ENCODE measurements at regions not wholly inside any gene's neighbourhood (a gene's known extent, or its start where the extent isn't known, plus 50 kb on each side); places are given as distances from the start of the nearest gene placed in this dataset.

DNA sequence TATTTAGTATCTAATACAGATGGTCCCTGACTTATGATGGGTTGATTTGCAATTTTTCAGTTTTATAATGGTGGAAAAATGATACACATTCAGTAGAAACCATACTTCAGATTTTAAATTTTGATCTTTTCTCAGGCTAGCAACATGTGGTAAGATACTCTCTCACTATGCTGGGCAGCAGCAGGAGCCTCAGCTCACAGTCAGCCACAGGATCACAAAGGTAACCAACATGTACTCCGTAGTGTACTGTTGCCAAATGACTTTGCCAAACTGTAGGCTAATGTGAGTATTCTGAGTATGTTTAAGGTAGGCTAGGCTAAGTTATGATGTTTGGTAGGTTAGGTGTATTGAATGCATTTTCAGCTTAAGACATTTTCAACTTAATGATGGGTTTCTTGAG is 498.6 kb upstream of the DPPA4 start (continued):
- TF ChIP-seq, protein P1, sequence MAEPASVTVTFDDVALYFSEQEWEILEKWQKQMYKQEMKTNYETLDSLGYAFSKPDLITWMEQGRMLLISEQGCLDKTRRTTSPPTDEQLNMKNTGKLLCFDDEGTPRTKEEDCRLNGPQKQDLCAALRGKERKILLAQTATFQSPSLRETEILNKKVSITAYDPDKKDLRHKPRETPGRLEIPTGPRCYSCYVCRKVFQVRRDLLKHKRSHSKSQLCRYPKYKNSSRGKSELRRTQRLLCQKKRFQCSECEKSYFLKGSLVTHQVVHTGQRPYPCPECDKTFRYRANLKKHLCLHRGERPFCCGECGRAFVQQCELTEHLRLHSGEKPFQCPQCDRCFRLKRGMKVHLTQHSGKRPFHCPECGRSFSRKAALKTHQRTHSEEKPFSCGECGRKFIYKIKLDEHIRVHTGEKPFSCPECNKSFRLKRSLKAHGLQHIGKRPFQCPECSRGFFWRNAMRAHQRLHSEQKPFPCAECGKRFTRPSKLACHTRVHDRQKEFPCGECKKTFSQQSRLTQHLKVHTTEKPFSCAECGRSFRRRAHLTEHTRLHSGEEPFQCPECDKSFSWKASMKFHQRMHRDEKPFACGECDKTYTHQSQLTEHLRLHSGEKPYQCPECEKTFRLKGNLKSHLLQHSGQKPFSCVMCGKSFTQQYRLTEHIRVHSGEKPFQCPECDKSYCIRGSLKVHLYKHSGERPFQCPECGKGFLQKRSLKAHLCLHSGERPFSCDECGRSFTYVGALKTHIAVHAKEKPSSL (CRISPR knock-in tag; conservative IDR thresholded peaks at IDR 0.05): no peak
- TF ChIP-seq ZNF121 (CRISPR knock-in tag; IDR thresholded peaks at IDR 0.05) (no peak), ZNF219 (CRISPR knock-in tag; IDR thresholded peaks at IDR 0.05; ENCODE audit: borderline replicate concordance) (no peak), NFATC4 (CRISPR knock-in tag; IDR thresholded peaks at IDR 0.05) (no peak), SOX15 (CRISPR knock-in tag; IDR thresholded peaks at IDR 0.05) (no peak)

DNA sequence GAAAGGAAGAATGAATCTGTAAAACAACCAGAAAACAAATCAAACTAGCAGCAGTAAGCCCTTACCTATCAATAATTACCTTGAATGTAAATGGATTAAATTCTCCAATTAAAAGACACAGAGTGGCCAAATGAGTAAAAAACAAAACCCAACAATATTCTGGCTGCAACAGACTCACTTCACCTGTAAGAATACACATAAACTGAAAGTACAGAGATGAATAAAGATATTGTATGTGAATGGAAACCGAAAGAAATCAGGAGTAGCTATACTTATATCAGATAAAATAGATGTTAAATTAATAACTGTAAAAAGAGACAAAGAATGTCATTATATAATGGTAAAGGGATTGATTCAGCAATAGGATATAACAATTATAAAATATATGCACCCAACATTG is 514.5 kb upstream of the DPPA4 start:
- POLR2A ChIA-PET: no interaction called here
- DNase-seq (ENCODE audit: low spot score) (no peak), ATAC-seq (no peak)
- no peaks in the 10 kb centered on the region for H3K4me1 Mint-ChIP-seq
- CTCF ChIA-PET: no interaction called here
- no peak overlapping the region for H3K4me3 Mint-ChIP-seq
- H3K27ac Mint-ChIP-seq: no peak overlapping the region
- peaks cover 2% of the 10 kb centered on the region; the same call in 1 of the 2 replicates for H3K27me3 Mint-ChIP-seq (ENCODE audit: low read depth)
- H3K36me3 Mint-ChIP-seq: peaks cover 12% of the 10 kb centered on the region
- TF ChIP-seq FOXP1 (CRISPR knock-in tag; IDR thresholded peaks at IDR 0.05; ENCODE audit: borderline replicate concordance) (no peak), OVOL2 (CRISPR knock-in tag; IDR thresholded peaks at IDR 0.05; ENCODE audit: borderline replicate concordance) (no peak), ZNF671 (CRISPR knock-in tag; IDR thresholded peaks at IDR 0.05) (no peak), PRRX2 (CRISPR knock-in tag; IDR thresholded peaks at IDR 0.05) (no peak)
- TF ChIP-seq, protein P2, sequence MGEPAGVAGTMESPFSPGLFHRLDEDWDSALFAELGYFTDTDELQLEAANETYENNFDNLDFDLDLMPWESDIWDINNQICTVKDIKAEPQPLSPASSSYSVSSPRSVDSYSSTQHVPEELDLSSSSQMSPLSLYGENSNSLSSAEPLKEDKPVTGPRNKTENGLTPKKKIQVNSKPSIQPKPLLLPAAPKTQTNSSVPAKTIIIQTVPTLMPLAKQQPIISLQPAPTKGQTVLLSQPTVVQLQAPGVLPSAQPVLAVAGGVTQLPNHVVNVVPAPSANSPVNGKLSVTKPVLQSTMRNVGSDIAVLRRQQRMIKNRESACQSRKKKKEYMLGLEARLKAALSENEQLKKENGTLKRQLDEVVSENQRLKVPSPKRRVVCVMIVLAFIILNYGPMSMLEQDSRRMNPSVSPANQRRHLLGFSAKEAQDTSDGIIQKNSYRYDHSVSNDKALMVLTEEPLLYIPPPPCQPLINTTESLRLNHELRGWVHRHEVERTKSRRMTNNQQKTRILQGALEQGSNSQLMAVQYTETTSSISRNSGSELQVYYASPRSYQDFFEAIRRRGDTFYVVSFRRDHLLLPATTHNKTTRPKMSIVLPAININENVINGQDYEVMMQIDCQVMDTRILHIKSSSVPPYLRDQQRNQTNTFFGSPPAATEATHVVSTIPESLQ (CRISPR knock-in tag; IDR thresholded peaks at IDR 0.05): no peak
- TF ChIP-seq, protein P3, sequence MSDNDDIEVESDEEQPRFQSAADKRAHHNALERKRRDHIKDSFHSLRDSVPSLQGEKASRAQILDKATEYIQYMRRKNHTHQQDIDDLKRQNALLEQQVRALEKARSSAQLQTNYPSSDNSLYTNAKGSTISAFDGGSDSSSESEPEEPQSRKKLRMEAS (CRISPR knock-in tag; IDR thresholded peaks at IDR 0.05): no peak
- TF ChIP-seq, protein P4, sequence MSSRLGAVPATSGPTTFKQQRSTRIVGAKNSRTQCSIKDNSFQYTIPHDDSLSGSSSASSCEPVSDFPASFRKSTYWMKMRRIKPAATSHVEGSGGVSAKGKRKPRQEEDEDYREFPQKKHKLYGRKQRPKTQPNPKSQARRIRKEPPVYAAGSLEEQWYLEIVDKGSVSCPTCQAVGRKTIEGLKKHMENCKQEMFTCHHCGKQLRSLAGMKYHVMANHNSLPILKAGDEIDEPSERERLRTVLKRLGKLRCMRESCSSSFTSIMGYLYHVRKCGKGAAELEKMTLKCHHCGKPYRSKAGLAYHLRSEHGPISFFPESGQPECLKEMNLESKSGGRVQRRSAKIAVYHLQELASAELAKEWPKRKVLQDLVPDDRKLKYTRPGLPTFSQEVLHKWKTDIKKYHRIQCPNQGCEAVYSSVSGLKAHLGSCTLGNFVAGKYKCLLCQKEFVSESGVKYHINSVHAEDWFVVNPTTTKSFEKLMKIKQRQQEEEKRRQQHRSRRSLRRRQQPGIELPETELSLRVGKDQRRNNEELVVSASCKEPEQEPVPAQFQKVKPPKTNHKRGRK (CRISPR knock-in tag; IDR thresholded peaks at IDR 0.05; ENCODE audit: borderline replicate concordance): no peak
- TF ChIP-seq, protein P5, sequence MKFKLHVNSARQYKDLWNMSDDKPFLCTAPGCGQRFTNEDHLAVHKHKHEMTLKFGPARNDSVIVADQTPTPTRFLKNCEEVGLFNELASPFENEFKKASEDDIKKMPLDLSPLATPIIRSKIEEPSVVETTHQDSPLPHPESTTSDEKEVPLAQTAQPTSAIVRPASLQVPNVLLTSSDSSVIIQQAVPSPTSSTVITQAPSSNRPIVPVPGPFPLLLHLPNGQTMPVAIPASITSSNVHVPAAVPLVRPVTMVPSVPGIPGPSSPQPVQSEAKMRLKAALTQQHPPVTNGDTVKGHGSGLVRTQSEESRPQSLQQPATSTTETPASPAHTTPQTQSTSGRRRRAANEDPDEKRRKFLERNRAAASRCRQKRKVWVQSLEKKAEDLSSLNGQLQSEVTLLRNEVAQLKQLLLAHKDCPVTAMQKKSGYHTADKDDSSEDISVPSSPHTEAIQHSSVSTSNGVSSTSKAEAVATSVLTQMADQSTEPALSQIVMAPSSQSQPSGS (CRISPR knock-in tag; IDR thresholded peaks at IDR 0.05; ENCODE audit: borderline replicate concordance, low read depth): no peak
- H3K9me3 Mint-ChIP-seq: peaks cover 21% of the 10 kb centered on the region

DNA sequence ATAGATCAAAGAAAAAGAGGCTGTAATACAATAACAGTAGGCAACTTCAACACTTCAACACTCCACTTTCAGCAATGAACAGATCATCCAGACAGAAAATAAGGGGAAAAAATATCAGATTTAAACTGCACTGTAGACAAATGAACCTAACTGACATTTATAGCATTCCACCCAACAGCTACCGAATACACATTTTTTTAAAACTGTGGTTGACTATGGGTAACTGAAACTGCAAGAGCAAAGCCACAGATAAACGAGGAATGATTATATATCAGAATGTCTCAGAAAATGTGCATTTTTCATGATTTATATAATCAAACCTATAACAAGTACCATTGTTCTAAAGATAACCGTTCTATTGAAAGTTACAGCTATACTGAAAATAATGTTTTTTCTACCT is 514.9 kb upstream of the DPPA4 start:
- ChIA-PET POLR2A (no interaction called here), CTCF (no interaction called here)
- Mint-ChIP-seq H3K4me3 (no peak overlapping the region), H3K9me3 (peaks cover 21% of the 10 kb centered on the region), H3K36me3 (peaks cover 12% of the 10 kb centered on the region), H3K27ac (no peak overlapping the region), H3K27me3 (ENCODE audit: low read depth) (peaks cover 2% of the 10 kb centered on the region; the same call in 1 of the 2 replicates), H3K4me1 (no peaks in the 10 kb centered on the region)
- DNase-seq (ENCODE audit: low spot score): no peak
- no peak for ATAC-seq
- TF ChIP-seq, protein P6, sequence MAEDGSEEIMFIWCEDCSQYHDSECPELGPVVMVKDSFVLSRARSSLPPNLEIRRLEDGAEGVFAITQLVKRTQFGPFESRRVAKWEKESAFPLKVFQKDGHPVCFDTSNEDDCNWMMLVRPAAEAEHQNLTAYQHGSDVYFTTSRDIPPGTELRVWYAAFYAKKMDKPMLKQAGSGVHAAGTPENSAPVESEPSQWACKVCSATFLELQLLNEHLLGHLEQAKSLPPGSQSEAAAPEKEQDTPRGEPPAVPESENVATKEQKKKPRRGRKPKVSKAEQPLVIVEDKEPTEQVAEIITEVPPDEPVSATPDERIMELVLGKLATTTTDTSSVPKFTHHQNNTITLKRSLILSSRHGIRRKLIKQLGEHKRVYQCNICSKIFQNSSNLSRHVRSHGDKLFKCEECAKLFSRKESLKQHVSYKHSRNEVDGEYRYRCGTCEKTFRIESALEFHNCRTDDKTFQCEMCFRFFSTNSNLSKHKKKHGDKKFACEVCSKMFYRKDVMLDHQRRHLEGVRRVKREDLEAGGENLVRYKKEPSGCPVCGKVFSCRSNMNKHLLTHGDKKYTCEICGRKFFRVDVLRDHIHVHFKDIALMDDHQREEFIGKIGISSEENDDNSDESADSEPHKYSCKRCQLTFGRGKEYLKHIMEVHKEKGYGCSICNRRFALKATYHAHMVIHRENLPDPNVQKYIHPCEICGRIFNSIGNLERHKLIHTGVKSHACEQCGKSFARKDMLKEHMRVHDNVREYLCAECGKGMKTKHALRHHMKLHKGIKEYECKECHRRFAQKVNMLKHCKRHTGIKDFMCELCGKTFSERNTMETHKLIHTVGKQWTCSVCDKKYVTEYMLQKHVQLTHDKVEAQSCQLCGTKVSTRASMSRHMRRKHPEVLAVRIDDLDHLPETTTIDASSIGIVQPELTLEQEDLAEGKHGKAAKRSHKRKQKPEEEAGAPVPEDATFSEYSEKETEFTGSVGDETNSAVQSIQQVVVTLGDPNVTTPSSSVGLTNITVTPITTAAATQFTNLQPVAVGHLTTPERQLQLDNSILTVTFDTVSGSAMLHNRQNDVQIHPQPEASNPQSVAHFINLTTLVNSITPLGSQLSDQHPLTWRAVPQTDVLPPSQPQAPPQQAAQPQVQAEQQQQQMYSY (CRISPR knock-in tag; IDR thresholded peaks at IDR 0.05): no peak
- TF ChIP-seq ZBTB21 (CRISPR knock-in tag; IDR thresholded peaks at IDR 0.05; ENCODE audit: borderline replicate concordance) (no peak), ZNF396 (CRISPR knock-in tag; IDR thresholded peaks at IDR 0.05; ENCODE audit: borderline replicate concordance) (no peak), ETV6 (CRISPR knock-in tag; IDR thresholded peaks at IDR 0.05) (no peak)
- TF ChIP-seq, protein P2 (CRISPR knock-in tag; IDR thresholded peaks at IDR 0.05): no peak

Data from WTC11 (cell line).